ENCODE measurements at regions not wholly inside any gene's neighbourhood (a gene's known extent, or its start where the extent isn't known, plus 50 kb on each side); places are given as distances from the start of the nearest gene placed in this dataset.

DNA sequence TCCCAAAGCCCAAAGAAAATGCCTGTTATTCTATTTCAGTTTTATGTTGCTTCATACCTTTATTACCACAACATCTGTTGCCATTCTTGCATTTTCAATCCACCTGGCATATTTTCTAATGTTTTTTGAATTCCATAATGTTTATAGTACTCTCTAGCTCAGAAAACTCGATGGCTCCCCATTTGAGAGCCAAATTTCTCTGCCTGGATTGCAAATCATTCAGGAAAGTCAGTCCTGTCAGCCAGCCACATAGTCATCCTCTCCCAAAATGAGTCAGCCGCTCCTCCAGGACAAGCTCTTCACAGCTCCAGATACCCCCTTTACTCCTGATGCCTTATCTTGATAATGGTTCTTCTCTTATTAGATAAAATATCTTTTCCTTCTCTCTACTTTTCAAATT is 78.2 kb upstream of the ADCY2 start:
- 49% methylated on average over 2 of the region's 2 CpGs for WGBS
- no peak for DNase-seq (ENCODE audit: low spot score)
- no peaks in the 10 kb centered on the region for H3K9me3 ChIP-seq (ENCODE audit: control insufficient read depth in 4 of 4, low read length in 3 of 4)
- TF ChIP-seq HNF4A (conservative IDR thresholded peaks at IDR 0.05) (no peak), HNF4G (IDR thresholded peaks at IDR 0.05) (no peak), SP1 (IDR thresholded peaks at IDR 0.05) (no peak), TAF1 (conservative IDR thresholded peaks at IDR 0.05) (no peak)
- H3K27me3 ChIP-seq (ENCODE audit: control insufficient read depth in 4 of 4, insufficient read depth in 4 of 4, low read length in 3 of 4): no peaks in the 10 kb centered on the region
- no peak overlapping the region for H3K9ac ChIP-seq (ENCODE audit: low read depth in 1 of 2, low read length in 2 of 2)
- H3K36me3 ChIP-seq (ENCODE audit: control insufficient read depth in 4 of 4, insufficient read depth in 3 of 4, low read depth in 1 of 4, low read length in 3 of 4): no peaks in the 10 kb centered on the region
- no peak overlapping the region for H3K4me3 ChIP-seq (ENCODE audit: low read depth in 1 of 3, low read length in 3 of 3)
- no peak overlapping the region for H3K27ac ChIP-seq (ENCODE audit: low read depth in 1 of 2, low read length in 2 of 2)
- H3K4me1 ChIP-seq (ENCODE audit: control insufficient read depth in 4 of 4, insufficient read depth in 4 of 4, low read length in 3 of 4): no peaks in the 10 kb centered on the region

DNA sequence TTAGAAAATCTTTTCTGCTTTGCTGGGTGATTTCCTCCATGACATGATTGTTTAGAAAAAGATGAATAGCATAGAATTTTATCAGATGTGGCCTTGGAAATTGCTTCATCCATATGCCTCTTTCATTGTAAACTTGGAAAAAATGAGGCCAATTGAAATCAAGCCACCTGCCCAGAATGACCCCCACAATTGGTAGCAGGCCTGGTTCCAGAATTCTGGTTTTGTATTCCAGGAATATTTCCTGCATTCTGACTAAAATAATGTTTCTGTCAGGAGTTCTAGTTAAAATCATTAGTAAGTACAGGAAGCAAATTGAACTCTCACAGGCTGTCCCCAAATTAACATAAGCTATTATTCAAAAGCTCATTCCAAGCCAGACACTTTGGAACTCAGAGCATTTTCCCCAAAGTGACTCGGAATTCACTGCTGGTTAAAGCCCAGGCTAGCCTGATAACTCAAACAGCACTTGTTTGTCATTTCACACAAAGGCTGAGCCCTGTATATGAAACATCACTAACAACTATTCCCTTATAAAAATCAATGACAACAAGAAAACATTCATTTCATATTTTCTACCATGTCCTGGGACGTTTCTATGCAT is 75.1 kb upstream of the ADCY2 start:
- H3K9ac ChIP-seq (ENCODE audit: low read depth in 1 of 2, low read length in 2 of 2): no peak overlapping the region
- H3K36me3 ChIP-seq (ENCODE audit: control insufficient read depth in 4 of 4, insufficient read depth in 3 of 4, low read depth in 1 of 4, low read length in 3 of 4): no peaks in the 10 kb centered on the region
- TF ChIP-seq TAF1 (conservative IDR thresholded peaks at IDR 0.05) (no peak), NR2F2 (IDR thresholded peaks at IDR 0.05) (no peak), EGR1 (IDR thresholded peaks at IDR 0.05; ENCODE audit: low read depth in 2 of 2) (no peak), GABPA (IDR thresholded peaks at IDR 0.05 in 1 of 2, conservative IDR thresholded peaks at IDR 0.05 in 1 of 2) (no peak), FOXA2 (IDR thresholded peaks at IDR 0.05) (no peak), HNF4G (IDR thresholded peaks at IDR 0.05) (no peak), FOXA1 (IDR thresholded peaks at IDR 0.05) (no peak), SP1 (IDR thresholded peaks at IDR 0.05) (no peak), RXRA (IDR thresholded peaks at IDR 0.05) (no peak), RAD21 (IDR thresholded peaks at IDR 0.05) (no peak), JUND (IDR thresholded peaks at IDR 0.05) (no peak)
- TF ChIP-seq, protein P1, sequence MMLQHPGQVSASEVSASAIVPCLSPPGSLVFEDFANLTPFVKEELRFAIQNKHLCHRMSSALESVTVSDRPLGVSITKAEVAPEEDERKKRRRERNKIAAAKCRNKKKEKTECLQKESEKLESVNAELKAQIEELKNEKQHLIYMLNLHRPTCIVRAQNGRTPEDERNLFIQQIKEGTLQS (IDR thresholded peaks at IDR 0.05): no peak
- TF ChIP-seq, protein P2, sequence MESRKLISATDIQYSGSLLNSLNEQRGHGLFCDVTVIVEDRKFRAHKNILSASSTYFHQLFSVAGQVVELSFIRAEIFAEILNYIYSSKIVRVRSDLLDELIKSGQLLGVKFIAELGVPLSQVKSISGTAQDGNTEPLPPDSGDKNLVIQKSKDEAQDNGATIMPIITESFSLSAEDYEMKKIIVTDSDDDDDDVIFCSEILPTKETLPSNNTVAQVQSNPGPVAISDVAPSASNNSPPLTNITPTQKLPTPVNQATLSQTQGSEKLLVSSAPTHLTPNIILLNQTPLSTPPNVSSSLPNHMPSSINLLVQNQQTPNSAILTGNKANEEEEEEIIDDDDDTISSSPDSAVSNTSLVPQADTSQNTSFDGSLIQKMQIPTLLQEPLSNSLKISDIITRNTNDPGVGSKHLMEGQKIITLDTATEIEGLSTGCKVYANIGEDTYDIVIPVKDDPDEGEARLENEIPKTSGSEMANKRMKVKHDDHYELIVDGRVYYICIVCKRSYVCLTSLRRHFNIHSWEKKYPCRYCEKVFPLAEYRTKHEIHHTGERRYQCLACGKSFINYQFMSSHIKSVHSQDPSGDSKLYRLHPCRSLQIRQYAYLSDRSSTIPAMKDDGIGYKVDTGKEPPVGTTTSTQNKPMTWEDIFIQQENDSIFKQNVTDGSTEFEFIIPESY (IDR thresholded peaks at IDR 0.05): no peak
- TF ChIP-seq, protein P3, sequence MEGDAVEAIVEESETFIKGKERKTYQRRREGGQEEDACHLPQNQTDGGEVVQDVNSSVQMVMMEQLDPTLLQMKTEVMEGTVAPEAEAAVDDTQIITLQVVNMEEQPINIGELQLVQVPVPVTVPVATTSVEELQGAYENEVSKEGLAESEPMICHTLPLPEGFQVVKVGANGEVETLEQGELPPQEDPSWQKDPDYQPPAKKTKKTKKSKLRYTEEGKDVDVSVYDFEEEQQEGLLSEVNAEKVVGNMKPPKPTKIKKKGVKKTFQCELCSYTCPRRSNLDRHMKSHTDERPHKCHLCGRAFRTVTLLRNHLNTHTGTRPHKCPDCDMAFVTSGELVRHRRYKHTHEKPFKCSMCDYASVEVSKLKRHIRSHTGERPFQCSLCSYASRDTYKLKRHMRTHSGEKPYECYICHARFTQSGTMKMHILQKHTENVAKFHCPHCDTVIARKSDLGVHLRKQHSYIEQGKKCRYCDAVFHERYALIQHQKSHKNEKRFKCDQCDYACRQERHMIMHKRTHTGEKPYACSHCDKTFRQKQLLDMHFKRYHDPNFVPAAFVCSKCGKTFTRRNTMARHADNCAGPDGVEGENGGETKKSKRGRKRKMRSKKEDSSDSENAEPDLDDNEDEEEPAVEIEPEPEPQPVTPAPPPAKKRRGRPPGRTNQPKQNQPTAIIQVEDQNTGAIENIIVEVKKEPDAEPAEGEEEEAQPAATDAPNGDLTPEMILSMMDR (IDR thresholded peaks at IDR 0.05; ENCODE audit: low read depth, low read length, missing input control): no peak
- TF ChIP-seq, protein P4, sequence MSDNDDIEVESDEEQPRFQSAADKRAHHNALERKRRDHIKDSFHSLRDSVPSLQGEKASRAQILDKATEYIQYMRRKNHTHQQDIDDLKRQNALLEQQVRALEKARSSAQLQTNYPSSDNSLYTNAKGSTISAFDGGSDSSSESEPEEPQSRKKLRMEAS (IDR thresholded peaks at IDR 0.05): no peak
- H3K4me1 ChIP-seq (ENCODE audit: control insufficient read depth in 4 of 4, insufficient read depth in 4 of 4, low read length in 3 of 4): no peaks in the 10 kb centered on the region
- no peak overlapping the region for H3K27ac ChIP-seq (ENCODE audit: low read depth in 1 of 2, low read length in 2 of 2)
- no peak overlapping the region for H3K4me3 ChIP-seq (ENCODE audit: low read depth in 1 of 3, low read length in 3 of 3)
- H3K9me3 ChIP-seq (ENCODE audit: control insufficient read depth in 4 of 4, low read length in 3 of 4): no peaks in the 10 kb centered on the region
- H3K27me3 ChIP-seq (ENCODE audit: control insufficient read depth in 4 of 4, insufficient read depth in 4 of 4, low read length in 3 of 4): no peaks in the 10 kb centered on the region
- WGBS: 27% methylated on average over 2 of the region's 2 CpGs
- DNase-seq (ENCODE audit: low spot score): no peak

Measured in liver (tissue), 8 donors.